Coronary artery (tissue), 2 donors: ENCODE measurements at regions not wholly inside any gene's neighbourhood (a gene's known extent, or its start where the extent isn't known, plus 50 kb on each side); places are given as distances from the start of the nearest gene placed in this dataset.
"Not testable (repeated sequence)": the region's sequence is repeated elsewhere in the genome, so short reads cannot be mapped to it uniquely, and the experiment has no call there.

Source experiments
- DNase-seq: peaks from one replicate; pipeline ENCODE4 v3.0.0-alpha.2; 2017; ENCODE audit warnings: low spot score
- H3K27ac ChIP-seq, 2 donors: fragments of 200-600 bp; sonication (generic); one replicate each; pipeline ENCODE4 v1.5.1; 2016 to 2019
- H3K4me3 ChIP-seq: fragments of 200-600 bp; sonication (generic); 2 replicates; pipeline ENCODE4 v1.5.1; 2016; ENCODE audit warnings: mild to moderate bottlenecking, moderate library complexity
- CTCF ChIP-seq: fragments of 200-600 bp; sonication (generic); IDR thresholded peaks from one replicate; pipeline ENCODE4 v1.5.1; 2019; ENCODE audit warnings: antibody characterized with exemption

GRCh38 chr9:27818348-27818747 lies 245.1 kb upstream of the C9orf72 start:
- Histone ChIP-seq H3K27ac (no peak overlapping the region), H3K4me3 (no peak overlapping the region)
- TF ChIP-seq CTCF: no peak
- DNase-seq: no peak

GRCh38 chr9:27828908-27829307 lies 255.6 kb upstream of the C9orf72 start:
- H3K27ac ChIP-seq: no peak overlapping the region
- no peak for TF ChIP-seq CTCF
- DNase-seq: no peak

GRCh38 chr9:27829621-27830020 lies 256.3 kb upstream of the C9orf72 start:
- no peak overlapping the region for H3K27ac ChIP-seq
- DNase-seq: no peak
- H3K4me3 ChIP-seq: no peak overlapping the region
- no peak for TF ChIP-seq CTCF

More at GRCh38 chr9:27828908-27829307, 255.6 kb upstream of the C9orf72 start:
- no peak overlapping the region for H3K4me3 ChIP-seq

- H3K27ac ChIP-seq, H3K4me3 ChIP-seq, DNase-seq: not testable (repeated sequence)
Measured at GRCh38 chr9:27832108-27832507, 258.8 kb upstream of the C9orf72 start.

- no peak overlapping the region for H3K27ac ChIP-seq
- no peak overlapping the region for H3K4me3 ChIP-seq
- TF ChIP-seq CTCF: no peak
- DNase-seq: no peak
Measured at GRCh38 chr9:27835286-27835685, 262.0 kb upstream of the C9orf72 start.

GRCh38 chr9:27835746-27836145 lies 262.5 kb upstream of the C9orf72 start:
- no peak for TF ChIP-seq CTCF
- no peak for DNase-seq
- H3K27ac ChIP-seq: no peak overlapping the region
- no peak overlapping the region for H3K4me3 ChIP-seq

- H3K4me3 ChIP-seq: no peak overlapping the region
- H3K27ac ChIP-seq: no peak overlapping the region
- no peak for DNase-seq
- no peak for TF ChIP-seq CTCF
Measured at GRCh38 chr9:27836661-27837401, 263.6 kb upstream of the C9orf72 start.
